GM23338 (cell line): ENCODE measurements at regions not wholly inside any gene's neighbourhood (a gene's known extent, or its start where the extent isn't known, plus 50 kb on each side); places are given as distances from the start of the nearest gene placed in this dataset.

Experiments used
- EZH2 ChIP-seq: fragments of 200-600 bp; sonication (generic); IDR thresholded peaks from one replicate; pipeline ENCODE4 v1.8.0; 2017; ENCODE audit warnings: antibody characterized with exemption, mild to moderate bottlenecking, low read depth; ENCODE audit not compliant: unreplicated experiment
- ZNF331 ChIP-seq: fragments of 250-450 bp; sonication (Bioruptor Pico); IDR thresholded peaks from 2 replicates; pipeline ENCODE4 v1.5.0; 2020; ENCODE audit warnings: low read depth, mild to moderate bottlenecking, moderate library complexity
- TF ChIP-seq, protein P1 (sequence below), 2 experiments: fragments of 200-600 bp in 1 of 2; sonication (generic) in 1 of 2; conservative IDR thresholded peaks; 2 replicates each; pipeline versions ENCODE4 v1.5.1 to v1.6.1; 2016 to 2017; ENCODE audit warnings: antibody characterized with exemption in 2 of 2, low read depth in 2 of 2, mild to moderate bottlenecking in 2 of 2, moderate library complexity in 1 of 2
- TF ChIP-seq, protein P2 (sequence below): IDR thresholded peaks from one replicate; pipeline ENCODE4 v1.6.1; 2018; ENCODE audit warnings: antibody characterized with exemption; ENCODE audit not compliant: unreplicated experiment

DNA sequence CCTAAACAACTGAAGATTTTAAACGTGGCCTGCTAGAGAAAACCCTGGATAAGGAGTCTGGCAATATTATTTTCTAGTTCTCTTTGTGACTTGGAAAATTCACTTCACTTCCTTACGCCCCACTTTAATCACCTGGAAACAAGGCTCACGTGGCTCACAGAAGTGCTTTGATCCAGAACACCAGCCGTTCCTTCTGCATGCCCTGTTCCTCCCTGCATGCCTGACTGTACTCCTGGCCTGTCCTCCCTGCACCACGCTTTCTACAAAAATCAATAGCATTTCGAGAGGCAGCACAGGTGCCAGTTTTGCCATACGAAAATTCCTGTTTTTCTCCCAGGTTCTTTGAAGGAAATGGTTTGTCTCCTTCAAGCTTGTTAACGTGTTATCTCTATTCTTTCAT lies 474.2 kb upstream of the RGMA start:
- TF ChIP-seq, protein P1, sequence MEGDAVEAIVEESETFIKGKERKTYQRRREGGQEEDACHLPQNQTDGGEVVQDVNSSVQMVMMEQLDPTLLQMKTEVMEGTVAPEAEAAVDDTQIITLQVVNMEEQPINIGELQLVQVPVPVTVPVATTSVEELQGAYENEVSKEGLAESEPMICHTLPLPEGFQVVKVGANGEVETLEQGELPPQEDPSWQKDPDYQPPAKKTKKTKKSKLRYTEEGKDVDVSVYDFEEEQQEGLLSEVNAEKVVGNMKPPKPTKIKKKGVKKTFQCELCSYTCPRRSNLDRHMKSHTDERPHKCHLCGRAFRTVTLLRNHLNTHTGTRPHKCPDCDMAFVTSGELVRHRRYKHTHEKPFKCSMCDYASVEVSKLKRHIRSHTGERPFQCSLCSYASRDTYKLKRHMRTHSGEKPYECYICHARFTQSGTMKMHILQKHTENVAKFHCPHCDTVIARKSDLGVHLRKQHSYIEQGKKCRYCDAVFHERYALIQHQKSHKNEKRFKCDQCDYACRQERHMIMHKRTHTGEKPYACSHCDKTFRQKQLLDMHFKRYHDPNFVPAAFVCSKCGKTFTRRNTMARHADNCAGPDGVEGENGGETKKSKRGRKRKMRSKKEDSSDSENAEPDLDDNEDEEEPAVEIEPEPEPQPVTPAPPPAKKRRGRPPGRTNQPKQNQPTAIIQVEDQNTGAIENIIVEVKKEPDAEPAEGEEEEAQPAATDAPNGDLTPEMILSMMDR (conservative IDR thresholded peaks at IDR 0.05; ENCODE audit: low read depth in 2 of 2) = no peak
- TF ChIP-seq, protein P2, sequence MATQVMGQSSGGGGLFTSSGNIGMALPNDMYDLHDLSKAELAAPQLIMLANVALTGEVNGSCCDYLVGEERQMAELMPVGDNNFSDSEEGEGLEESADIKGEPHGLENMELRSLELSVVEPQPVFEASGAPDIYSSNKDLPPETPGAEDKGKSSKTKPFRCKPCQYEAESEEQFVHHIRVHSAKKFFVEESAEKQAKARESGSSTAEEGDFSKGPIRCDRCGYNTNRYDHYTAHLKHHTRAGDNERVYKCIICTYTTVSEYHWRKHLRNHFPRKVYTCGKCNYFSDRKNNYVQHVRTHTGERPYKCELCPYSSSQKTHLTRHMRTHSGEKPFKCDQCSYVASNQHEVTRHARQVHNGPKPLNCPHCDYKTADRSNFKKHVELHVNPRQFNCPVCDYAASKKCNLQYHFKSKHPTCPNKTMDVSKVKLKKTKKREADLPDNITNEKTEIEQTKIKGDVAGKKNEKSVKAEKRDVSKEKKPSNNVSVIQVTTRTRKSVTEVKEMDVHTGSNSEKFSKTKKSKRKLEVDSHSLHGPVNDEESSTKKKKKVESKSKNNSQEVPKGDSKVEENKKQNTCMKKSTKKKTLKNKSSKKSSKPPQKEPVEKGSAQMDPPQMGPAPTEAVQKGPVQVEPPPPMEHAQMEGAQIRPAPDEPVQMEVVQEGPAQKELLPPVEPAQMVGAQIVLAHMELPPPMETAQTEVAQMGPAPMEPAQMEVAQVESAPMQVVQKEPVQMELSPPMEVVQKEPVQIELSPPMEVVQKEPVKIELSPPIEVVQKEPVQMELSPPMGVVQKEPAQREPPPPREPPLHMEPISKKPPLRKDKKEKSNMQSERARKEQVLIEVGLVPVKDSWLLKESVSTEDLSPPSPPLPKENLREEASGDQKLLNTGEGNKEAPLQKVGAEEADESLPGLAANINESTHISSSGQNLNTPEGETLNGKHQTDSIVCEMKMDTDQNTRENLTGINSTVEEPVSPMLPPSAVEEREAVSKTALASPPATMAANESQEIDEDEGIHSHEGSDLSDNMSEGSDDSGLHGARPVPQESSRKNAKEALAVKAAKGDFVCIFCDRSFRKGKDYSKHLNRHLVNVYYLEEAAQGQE = no peak
- TF ChIP-seq ZNF331 (CRISPR knock-in tag) (no peak), EZH2 (no peak)
